OCI-LY3 (cell line): ENCODE measurements at regions not wholly inside any gene's neighbourhood (a gene's known extent, or its start where the extent isn't known, plus 50 kb on each side); places are given as distances from the start of the nearest gene placed in this dataset.

Source experiments
- CTCF ChIP-seq: fragments of 200-600, 300-600 bp; sonication (generic); IDR thresholded peaks from 2 replicates; pipeline ENCODE4 v1.5.1; 2014; ENCODE audit warnings: antibody characterized with exemption, low read length, low read depth
- EZH2phosphoT487 ChIP-seq: fragments of 200-600 bp; shearing (Covaris generic); IDR thresholded peaks from 2 replicates; pipeline ENCODE4 v1.6.1; 2018; ENCODE audit warnings: antibody characterized with exemption, mixed run types, low read depth

GRCh38 chr2:183868707-183869106, 729.6 kb upstream of the ZNF804A start:
- TF ChIP-seq CTCF (no peak), EZH2phosphoT487 (no peak)
